ENCODE measurements at regions not wholly inside any gene's neighbourhood (a gene's known extent, or its start where the extent isn't known, plus 50 kb on each side); places are given as distances from the start of the nearest gene placed in this dataset.

DNA sequence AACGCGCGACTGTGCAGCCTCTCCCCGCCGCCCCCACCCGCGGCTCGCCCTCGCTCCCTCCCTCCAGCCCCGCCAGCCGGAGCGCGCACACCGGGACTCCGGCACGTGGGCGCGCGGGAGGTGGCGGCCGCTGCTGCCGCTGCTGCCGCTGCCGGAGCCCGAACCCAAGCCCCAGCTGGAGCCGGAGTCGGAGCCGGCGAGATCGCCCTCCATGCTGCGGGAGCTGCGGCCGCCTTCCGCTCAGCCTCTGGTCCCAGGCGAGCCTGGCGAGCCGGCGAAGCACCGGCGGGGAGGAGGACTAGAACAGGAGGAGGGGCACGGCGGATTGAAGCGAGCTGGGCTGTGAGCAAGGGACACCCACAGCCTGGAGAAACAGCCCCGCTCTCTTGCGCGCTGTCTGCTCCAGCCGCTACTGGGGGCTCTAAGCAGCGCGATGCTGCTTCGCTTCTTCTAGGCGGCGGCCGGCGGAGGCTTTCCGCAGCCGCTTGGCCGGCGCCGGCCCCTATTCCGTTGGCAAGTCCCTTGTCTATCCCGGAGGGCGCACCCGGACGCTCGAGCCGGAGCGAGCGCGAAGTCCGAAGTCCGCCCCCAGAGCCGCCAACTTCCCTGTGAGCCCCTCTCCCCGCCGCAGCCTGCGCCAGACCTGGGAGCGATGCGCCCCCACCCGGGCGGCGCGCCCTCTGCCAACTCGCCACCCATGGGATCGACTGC, 598.7 kb upstream of the SGCD start:
- no peak for TF ChIP-seq POLR2A (IDR thresholded peaks at IDR 0.05)
- TF ChIP-seq CTCF (IDR thresholded peaks at IDR 0.05), result peak in 6 of 12 donors; percentile 11 to 49 (median 28)
